GM12874 (cell line): ENCODE measurements at regions not wholly inside any gene's neighbourhood (a gene's known extent, or its start where the extent isn't known, plus 50 kb on each side); places are given as distances from the start of the nearest gene placed in this dataset.

Experiments
- TF ChIP-seq, protein P1 (sequence below): IDR thresholded peaks from 2 replicates; pipeline ENCODE4 v1.5.1; 2011; ENCODE audit warnings: low read depth, mild to moderate bottlenecking, control low read depth, low read length, moderate library complexity; ENCODE audit not compliant: insufficient read depth

- TF ChIP-seq, protein P1, sequence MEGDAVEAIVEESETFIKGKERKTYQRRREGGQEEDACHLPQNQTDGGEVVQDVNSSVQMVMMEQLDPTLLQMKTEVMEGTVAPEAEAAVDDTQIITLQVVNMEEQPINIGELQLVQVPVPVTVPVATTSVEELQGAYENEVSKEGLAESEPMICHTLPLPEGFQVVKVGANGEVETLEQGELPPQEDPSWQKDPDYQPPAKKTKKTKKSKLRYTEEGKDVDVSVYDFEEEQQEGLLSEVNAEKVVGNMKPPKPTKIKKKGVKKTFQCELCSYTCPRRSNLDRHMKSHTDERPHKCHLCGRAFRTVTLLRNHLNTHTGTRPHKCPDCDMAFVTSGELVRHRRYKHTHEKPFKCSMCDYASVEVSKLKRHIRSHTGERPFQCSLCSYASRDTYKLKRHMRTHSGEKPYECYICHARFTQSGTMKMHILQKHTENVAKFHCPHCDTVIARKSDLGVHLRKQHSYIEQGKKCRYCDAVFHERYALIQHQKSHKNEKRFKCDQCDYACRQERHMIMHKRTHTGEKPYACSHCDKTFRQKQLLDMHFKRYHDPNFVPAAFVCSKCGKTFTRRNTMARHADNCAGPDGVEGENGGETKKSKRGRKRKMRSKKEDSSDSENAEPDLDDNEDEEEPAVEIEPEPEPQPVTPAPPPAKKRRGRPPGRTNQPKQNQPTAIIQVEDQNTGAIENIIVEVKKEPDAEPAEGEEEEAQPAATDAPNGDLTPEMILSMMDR: no peak
Observed at GRCh38 chr9:86573886-86574285, 219.7 kb upstream of the TUT7 start.

- TF ChIP-seq, protein P1: no peak
Observed at GRCh38 chr9:86572904-86573303, 218.7 kb upstream of the TUT7 start.

DNA sequence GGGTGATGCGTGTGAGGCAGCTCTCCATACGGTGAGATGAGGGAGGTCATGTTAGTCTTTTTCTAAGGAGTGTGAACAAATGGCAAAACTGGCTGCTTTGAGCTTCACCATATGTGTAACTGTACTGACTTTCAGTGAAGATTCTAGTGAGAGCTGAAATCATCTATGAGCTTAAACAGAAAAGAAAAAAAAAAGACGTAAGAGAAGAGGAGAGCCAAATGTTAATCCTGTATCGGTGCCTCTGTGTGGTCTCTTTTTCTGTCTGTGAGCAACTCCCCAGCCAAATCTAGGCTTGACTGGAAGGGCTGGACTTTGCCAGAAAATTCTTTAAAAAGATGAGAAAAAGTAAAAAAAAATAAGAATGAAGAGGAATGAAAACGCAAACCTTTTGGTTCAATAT lies 209.7 kb upstream of the TUT7 start:
- TF ChIP-seq, protein P1: no peak

- TF ChIP-seq, protein P1: no peak
Observed at GRCh38 chr9:86563350-86563749, 209.1 kb upstream of the TUT7 start.

GRCh38 chr9:86562691-86563090 lies 208.5 kb upstream of the TUT7 start:
- TF ChIP-seq, protein P1: no peak

GRCh38 chr9:86557918-86558317 lies 203.7 kb upstream of the TUT7 start:
- TF ChIP-seq, protein P1: no peak

GRCh38 chr9:86557063-86557766 lies 203.0 kb upstream of the TUT7 start:
- TF ChIP-seq, protein P1: no peak
